ENCODE measurements at regions not wholly inside any gene's neighbourhood (a gene's known extent, or its start where the extent isn't known, plus 50 kb on each side); places are given as distances from the start of the nearest gene placed in this dataset.

- no peaks in the 10 kb centered on the region for H3K4me1 ChIP-seq (replicated peaks)
- no peak overlapping the region for H3K27ac ChIP-seq
- no peaks in the 10 kb centered on the region for H3K9me3 ChIP-seq
- H3K4me3 ChIP-seq = no peak overlapping the region
- H3K27me3 ChIP-seq (replicated peaks; ENCODE audit: insufficient read depth) = no peaks in the 10 kb centered on the region
- WGBS = 89% methylated on average over 5 of the region's 5 CpGs
- H3K36me3 ChIP-seq = no peaks in the 10 kb centered on the region
- intact Hi-C loops (cut with DNase I) = no loop called here
- no peak for DNase-seq (ENCODE audit: low spot score)
- TF ChIP-seq POLR2A (IDR thresholded peaks at IDR 0.05) = no peak
Measured at GRCh38 chr5:2022436-2022835, 139.7 kb upstream of the IRX4 start.

- intact Hi-C loops (cut with DNase I) = no loop called here
Measured at GRCh38 chr5:2021484-2022176, 138.9 kb upstream of the IRX4 start.

GRCh38 chr5:2020730-2021129, 138.0 kb upstream of the IRX4 start:
- 83% methylated on average over 11 of the region's 11 CpGs for WGBS

More at GRCh38 chr5:2021484-2022176, 138.9 kb upstream of the IRX4 start:
- Histone ChIP-seq H3K4me3 (no peak overlapping the region), H3K4me1 (replicated peaks) (no peaks in the 10 kb centered on the region), H3K27ac (no peak overlapping the region), H3K9me3 (no peaks in the 10 kb centered on the region), H3K36me3 (no peaks in the 10 kb centered on the region), H3K27me3 (replicated peaks; ENCODE audit: insufficient read depth) (no peaks in the 10 kb centered on the region)
- 94% methylated on average over 14 of the region's 14 CpGs for WGBS
- DNase-seq (ENCODE audit: low spot score) = no peak
- no peak for TF ChIP-seq POLR2AphosphoS5 (IDR thresholded peaks at IDR 0.05)
- TF ChIP-seq CTCF (IDR thresholded peaks at IDR 0.05) = no peak
- TF ChIP-seq POLR2A (IDR thresholded peaks at IDR 0.05) = no peak

GRCh38 chr5:2019716-2020115, 137.0 kb upstream of the IRX4 start:
- no peak for TF ChIP-seq CTCF (IDR thresholded peaks at IDR 0.05)
- TF ChIP-seq POLR2A (IDR thresholded peaks at IDR 0.05) = no peak
- TF ChIP-seq POLR2AphosphoS5 (IDR thresholded peaks at IDR 0.05) = no peak
- Histone ChIP-seq H3K4me3 (no peak overlapping the region), H3K36me3 (no peaks in the 10 kb centered on the region), H3K27me3 (replicated peaks; ENCODE audit: insufficient read depth) (no peaks in the 10 kb centered on the region), H3K9me3 (no peaks in the 10 kb centered on the region), H3K27ac (no peak overlapping the region), H3K4me1 (replicated peaks) (no peaks in the 10 kb centered on the region)
- intact Hi-C loops (cut with DNase I) = no loop called here
- no peak for DNase-seq (ENCODE audit: low spot score)
- WGBS = 96% methylated on average over 9 of the region's 9 CpGs

More at GRCh38 chr5:2020730-2021129, 138.0 kb upstream of the IRX4 start:
- Histone ChIP-seq H3K4me1 (replicated peaks) (no peaks in the 10 kb centered on the region), H3K9me3 (no peaks in the 10 kb centered on the region), H3K36me3 (no peaks in the 10 kb centered on the region), H3K27me3 (replicated peaks; ENCODE audit: insufficient read depth) (no peaks in the 10 kb centered on the region), H3K27ac (no peak overlapping the region), H3K4me3 (no peak overlapping the region)
- no peak for DNase-seq (ENCODE audit: low spot score)
- intact Hi-C loops (cut with DNase I) = no loop called here
- TF ChIP-seq POLR2A (IDR thresholded peaks at IDR 0.05) (no peak), CTCF (IDR thresholded peaks at IDR 0.05) (no peak), POLR2AphosphoS5 (IDR thresholded peaks at IDR 0.05) (no peak)

- intact Hi-C loops (cut with DNase I) = no loop called here
- 58% methylated on average over 6 of the region's 6 CpGs for WGBS
- no peak for TF ChIP-seq POLR2AphosphoS5 (IDR thresholded peaks at IDR 0.05)
- TF ChIP-seq POLR2A (IDR thresholded peaks at IDR 0.05) = no peak
- no peak for TF ChIP-seq CTCF (IDR thresholded peaks at IDR 0.05)
- Histone ChIP-seq H3K4me1 (replicated peaks) (no peaks in the 10 kb centered on the region), H3K4me3 (no peak overlapping the region), H3K36me3 (no peaks in the 10 kb centered on the region), H3K9me3 (no peaks in the 10 kb centered on the region), H3K27me3 (replicated peaks; ENCODE audit: insufficient read depth) (no peaks in the 10 kb centered on the region), H3K27ac (no peak overlapping the region)
- DNase-seq (ENCODE audit: low spot score) = no peak
Measured at GRCh38 chr5:2018390-2018724, 135.6 kb upstream of the IRX4 start.
